HCT116 (cell line): ENCODE measurements at regions not wholly inside any gene's neighbourhood (a gene's known extent, or its start where the extent isn't known, plus 50 kb on each side); places are given as distances from the start of the nearest gene placed in this dataset.

Experiments used
- ATAC-seq: fragments of 200-7000 bp; cut with Tn5 transposase; 2 replicates; pipeline ENCODE4 v1.9.1; 2020; ENCODE audit warnings: mild to moderate bottlenecking, moderate library complexity
- BruUV-seq: library from RNA; stranded (reverse); fragments of 400-500 nt; replicated peaks from 2 replicates; lab custom pipeline; 2021; lab: Mats Ljungman, UMichigan
- CTCF ChIA-PET: fragments of 300-600 bp; sonication (Branson Sonifier 250); formaldehyde crosslinking; loops from one replicate; lab custom pipeline; 2021; ENCODE audit warnings: antibody characterized with exemption; lab: Charles Lee
- POLR2A ChIA-PET: fragments of 300-600, 350-600 bp; sonication (Branson Sonifier 250); formaldehyde crosslinking; loops from one replicate; lab custom pipeline; 2021; ENCODE audit warnings: antibody characterized with exemption; lab: Charles Lee
- RAD21 ChIA-PET, 2 experiments: fragments of 300-600 bp; sonication (Branson Sonifier 250); formaldehyde crosslinking; loops; one replicate each; lab custom pipeline; 2023; ENCODE audit warnings: low total read pairs in 2 of 2; ENCODE audit not compliant: uncharacterized antibody in 2 of 2, unreplicated experiment in 2 of 2, low non-redundant PET in 1 of 2; lab: Charles Lee
- DNase-seq: peaks from one replicate; pipeline ENCODE4 v3.0.0-alpha.2; 2010; ENCODE audit warnings: low read depth, low spot score
- H2AFZ ChIP-seq: fragments of 200-600 bp; shearing (Covaris generic), sonication (generic); 2 replicates; pipeline ENCODE4 v1.6.1; 2017; ENCODE audit warnings: low read depth, mixed run types, mixed read lengths, antibody characterized with exemption, low read length; ENCODE audit not compliant: poor library complexity, severe bottlenecking
- H3K27ac ChIP-seq: 2 replicates; pipeline ENCODE4 v1.5.1; 2012; ENCODE audit warnings: low read depth, low read length
- H3K27me3 ChIP-seq: fragments of 200-600 bp; sonication (generic); 2 replicates; pipeline ENCODE4 v1.6.1; 2016; ENCODE audit warnings: mixed run types, low read length, mixed read lengths; ENCODE audit not compliant: insufficient read depth
- H3K36me3 ChIP-seq, 2 experiments: fragments of 200-500 bp in 1 of 2; fragments of 200-600 bp in 1 of 2; sonication (Bioruptor generic) in 1 of 2; sonication (generic) in 1 of 2; 2 replicates each; pipeline versions ENCODE4 v1.5.1 to v1.6.1; 2014 to 2016; ENCODE audit warnings: low read length in 2 of 2, inconsistent platforms in 1 of 2, mixed read lengths in 1 of 2, mixed run types in 1 of 2; ENCODE audit not compliant: insufficient read depth in 2 of 2, control insufficient read depth in 1 of 2
- H3K4me1 ChIP-seq, 2 experiments: fragments of 200-600 bp in 1 of 2; sonication (generic) in 1 of 2; 2 replicates each; pipeline versions ENCODE4 v1.5.1 to v1.6.1; 2012 to 2017; ENCODE audit warnings: low read length in 2 of 2, inconsistent platforms in 1 of 2, mild to moderate bottlenecking in 1 of 2, mixed read lengths in 1 of 2, mixed run types in 1 of 2, moderate library complexity in 1 of 2; ENCODE audit not compliant: insufficient read depth in 2 of 2, control insufficient read depth in 1 of 2
- H3K4me2 ChIP-seq: fragments of 200-600 bp; sonication (generic); 2 replicates; pipeline ENCODE4 v1.6.1; 2017; ENCODE audit warnings: mixed run types, low read length, mixed read lengths
- H3K4me3 ChIP-seq, 2 experiments: fragments of 200-600 bp in 1 of 2; sonication (generic) in 1 of 2; replicated peaks in 1 of 2; 2 replicates each; pipeline ENCODE4 v1.5.1; 2011 to 2016; ENCODE audit warnings: low read length in 2 of 2, control low read depth in 1 of 2, low read depth in 1 of 2, mild to moderate bottlenecking in 1 of 2, mixed read lengths in 1 of 2, mixed run types in 1 of 2
- H3K79me2 ChIP-seq: fragments of 200-600 bp; sonication (generic); 2 replicates; pipeline ENCODE4 v1.6.1; 2017; ENCODE audit warnings: mild to moderate bottlenecking, mixed run types, low read length, moderate library complexity, mixed read lengths; ENCODE audit not compliant: insufficient read depth
- H3K9ac ChIP-seq: fragments of 200-600 bp; sonication (generic); 2 replicates; pipeline ENCODE4 v1.6.1; 2016; ENCODE audit warnings: low read length, mixed read lengths
- H3K9me2 ChIP-seq: fragments of 200-600 bp; sonication (generic), shearing (Covaris generic); 2 replicates; pipeline ENCODE4 v1.6.1; 2017; ENCODE audit warnings: mixed run types, mild to moderate bottlenecking, moderate library complexity; ENCODE audit not compliant: insufficient read depth
- H3K9me3 ChIP-seq, 2 experiments: fragments of 200-500 bp in 1 of 2; fragments of 200-600 bp in 1 of 2; sonication (Bioruptor generic) in 1 of 2; sonication (generic) in 1 of 2; 2 replicates each; pipeline ENCODE4 v1.6.1; 2014 to 2017; ENCODE audit warnings: low read length in 2 of 2, mixed read lengths in 2 of 2, inconsistent platforms in 1 of 2, low read depth in 1 of 2, mild to moderate bottlenecking in 1 of 2, mixed run types in 1 of 2, moderate library complexity in 1 of 2; ENCODE audit not compliant: control insufficient read depth in 1 of 2, insufficient read depth in 1 of 2
- H4K20me1 ChIP-seq: fragments of 200-600 bp; sonication (generic), shearing (Covaris generic); 2 replicates; pipeline ENCODE4 v1.6.1; 2017; ENCODE audit warnings: mixed run types, mild to moderate bottlenecking, moderate library complexity; ENCODE audit not compliant: insufficient read depth
- ATF3 ChIP-seq: IDR thresholded peaks from 2 replicates; pipeline ENCODE4 v1.6.1; 2012
- CEBPB ChIP-seq: IDR thresholded peaks from 2 replicates; pipeline ENCODE4 v1.6.1; 2012; ENCODE audit warnings: low read depth
- EGR1 ChIP-seq: IDR thresholded peaks from 2 replicates; pipeline ENCODE4 v1.6.1; 2012; ENCODE audit warnings: low read depth
- ELF1 ChIP-seq: IDR thresholded peaks from 2 replicates; pipeline ENCODE4 v1.6.1; 2012; ENCODE audit warnings: low read depth, borderline replicate concordance
- EZH2 ChIP-seq: fragments of 200-600 bp; sonication (generic); IDR thresholded peaks from 2 replicates; pipeline ENCODE4 v1.6.1; 2017; ENCODE audit warnings: antibody characterized with exemption, mixed run types
- EZH2phosphoT487 ChIP-seq: fragments of 200-600 bp; IDR thresholded peaks from 2 replicates; pipeline ENCODE4 v1.6.1; 2018; ENCODE audit warnings: antibody characterized with exemption, borderline replicate concordance
- FOSL1 ChIP-seq: IDR thresholded peaks from 2 replicates; pipeline ENCODE4 v1.6.1; 2012; ENCODE audit warnings: low read depth
- JUND ChIP-seq: IDR thresholded peaks from 2 replicates; pipeline ENCODE4 v1.6.1; 2012
- POLR2A ChIP-seq: IDR thresholded peaks from 2 replicates; pipeline ENCODE4 v1.7.0; 2011; ENCODE audit warnings: borderline replicate concordance; ENCODE audit not compliant: insufficient read depth, insufficient read length; ENCODE audit errors: extremely low read depth
- RAD21 ChIP-seq: IDR thresholded peaks from 2 replicates; pipeline ENCODE4 v1.6.1; 2012; ENCODE audit warnings: low read depth, mild to moderate bottlenecking
- SIN3A ChIP-seq: IDR thresholded peaks from 2 replicates; pipeline ENCODE4 v1.6.1; 2012; ENCODE audit warnings: low read depth
- SP1 ChIP-seq: IDR thresholded peaks from 2 replicates; pipeline ENCODE4 v1.6.1; 2012; ENCODE audit warnings: low read depth
- SRF ChIP-seq: IDR thresholded peaks from 2 replicates; pipeline ENCODE4 v1.6.1; 2012; ENCODE audit warnings: low read depth
- TCF7L2 ChIP-seq: IDR thresholded peaks from 2 replicates; pipeline ENCODE4 v1.7.0; 2011; ENCODE audit warnings: borderline replicate concordance, inconsistent platforms; ENCODE audit not compliant: insufficient read depth, insufficient read length; ENCODE audit errors: extremely low read depth
- YY1 ChIP-seq: IDR thresholded peaks from 2 replicates; pipeline ENCODE4 v1.6.1; 2011; ENCODE audit warnings: low read length, low read depth, moderate library complexity, mild to moderate bottlenecking; ENCODE audit not compliant: insufficient replicate concordance; ENCODE audit errors: extremely low read depth
- ZFX ChIP-seq: fragments of 450-650 bp; IDR thresholded peaks from 2 replicates; pipeline ENCODE4 v1.6.1; 2017
- ZNF274 ChIP-seq: fragments of 200-500 bp; sonication (Bioruptor generic); IDR thresholded peaks from 2 replicates; pipeline ENCODE4 v1.6.1; 2014; ENCODE audit warnings: mild to moderate bottlenecking, low read depth, low read length, inconsistent platforms
- intact Hi-C: fragments of 100-400 bp; cut with micrococcal nuclease; formaldehyde crosslinking; loops from 2 replicates; pipeline ENCODE4 v1.10.0; 2022
- TF ChIP-seq, protein P1 (sequence below): IDR thresholded peaks from 2 replicates; pipeline ENCODE4 v1.6.1; 2012; ENCODE audit warnings: low read depth
- TF ChIP-seq, protein P2 (sequence below): IDR thresholded peaks from 2 replicates; pipeline ENCODE4 v1.6.1; 2011; ENCODE audit warnings: mild to moderate bottlenecking, low read length, moderate library complexity; ENCODE audit not compliant: insufficient replicate concordance; ENCODE audit errors: extremely low read depth

- ATAC-seq (no peak), DNase-seq (no peak)
- no peak overlapping the region for H3K9ac ChIP-seq
- ChIA-PET POLR2A (no interaction called here), CTCF (no interaction called here), RAD21 (no interaction called here)
- no peak overlapping the region for H3K4me2 ChIP-seq
- H4K20me1 ChIP-seq: no peaks in the 10 kb centered on the region; the same call in 1 of the 2 replicates
- H3K36me3 ChIP-seq: no peaks in the 10 kb centered on the region
- H3K9me3 ChIP-seq: no peaks in the 10 kb centered on the region
- no peak overlapping the region for H3K4me3 ChIP-seq
- H3K9me2 ChIP-seq: no peaks in the 10 kb centered on the region
- peaks cover 21% of the 10 kb centered on the region for H3K27me3 ChIP-seq
- TF ChIP-seq SRF (no peak), YY1 (no peak), FOSL1 (no peak), SIN3A (no peak), EGR1 (no peak), POLR2A (no peak), EZH2 (no peak), CEBPB (no peak), JUND (no peak), ZNF274 (no peak), TCF7L2 (no peak), RAD21 (no peak), ELF1 (no peak), ZFX (no peak), SP1 (no peak), EZH2phosphoT487 (no peak), ATF3 (no peak)
- TF ChIP-seq, protein P1, sequence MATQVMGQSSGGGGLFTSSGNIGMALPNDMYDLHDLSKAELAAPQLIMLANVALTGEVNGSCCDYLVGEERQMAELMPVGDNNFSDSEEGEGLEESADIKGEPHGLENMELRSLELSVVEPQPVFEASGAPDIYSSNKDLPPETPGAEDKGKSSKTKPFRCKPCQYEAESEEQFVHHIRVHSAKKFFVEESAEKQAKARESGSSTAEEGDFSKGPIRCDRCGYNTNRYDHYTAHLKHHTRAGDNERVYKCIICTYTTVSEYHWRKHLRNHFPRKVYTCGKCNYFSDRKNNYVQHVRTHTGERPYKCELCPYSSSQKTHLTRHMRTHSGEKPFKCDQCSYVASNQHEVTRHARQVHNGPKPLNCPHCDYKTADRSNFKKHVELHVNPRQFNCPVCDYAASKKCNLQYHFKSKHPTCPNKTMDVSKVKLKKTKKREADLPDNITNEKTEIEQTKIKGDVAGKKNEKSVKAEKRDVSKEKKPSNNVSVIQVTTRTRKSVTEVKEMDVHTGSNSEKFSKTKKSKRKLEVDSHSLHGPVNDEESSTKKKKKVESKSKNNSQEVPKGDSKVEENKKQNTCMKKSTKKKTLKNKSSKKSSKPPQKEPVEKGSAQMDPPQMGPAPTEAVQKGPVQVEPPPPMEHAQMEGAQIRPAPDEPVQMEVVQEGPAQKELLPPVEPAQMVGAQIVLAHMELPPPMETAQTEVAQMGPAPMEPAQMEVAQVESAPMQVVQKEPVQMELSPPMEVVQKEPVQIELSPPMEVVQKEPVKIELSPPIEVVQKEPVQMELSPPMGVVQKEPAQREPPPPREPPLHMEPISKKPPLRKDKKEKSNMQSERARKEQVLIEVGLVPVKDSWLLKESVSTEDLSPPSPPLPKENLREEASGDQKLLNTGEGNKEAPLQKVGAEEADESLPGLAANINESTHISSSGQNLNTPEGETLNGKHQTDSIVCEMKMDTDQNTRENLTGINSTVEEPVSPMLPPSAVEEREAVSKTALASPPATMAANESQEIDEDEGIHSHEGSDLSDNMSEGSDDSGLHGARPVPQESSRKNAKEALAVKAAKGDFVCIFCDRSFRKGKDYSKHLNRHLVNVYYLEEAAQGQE: no peak
- TF ChIP-seq, protein P2, sequence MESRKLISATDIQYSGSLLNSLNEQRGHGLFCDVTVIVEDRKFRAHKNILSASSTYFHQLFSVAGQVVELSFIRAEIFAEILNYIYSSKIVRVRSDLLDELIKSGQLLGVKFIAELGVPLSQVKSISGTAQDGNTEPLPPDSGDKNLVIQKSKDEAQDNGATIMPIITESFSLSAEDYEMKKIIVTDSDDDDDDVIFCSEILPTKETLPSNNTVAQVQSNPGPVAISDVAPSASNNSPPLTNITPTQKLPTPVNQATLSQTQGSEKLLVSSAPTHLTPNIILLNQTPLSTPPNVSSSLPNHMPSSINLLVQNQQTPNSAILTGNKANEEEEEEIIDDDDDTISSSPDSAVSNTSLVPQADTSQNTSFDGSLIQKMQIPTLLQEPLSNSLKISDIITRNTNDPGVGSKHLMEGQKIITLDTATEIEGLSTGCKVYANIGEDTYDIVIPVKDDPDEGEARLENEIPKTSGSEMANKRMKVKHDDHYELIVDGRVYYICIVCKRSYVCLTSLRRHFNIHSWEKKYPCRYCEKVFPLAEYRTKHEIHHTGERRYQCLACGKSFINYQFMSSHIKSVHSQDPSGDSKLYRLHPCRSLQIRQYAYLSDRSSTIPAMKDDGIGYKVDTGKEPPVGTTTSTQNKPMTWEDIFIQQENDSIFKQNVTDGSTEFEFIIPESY: no peak
- intact Hi-C loops: no loop called here
- no peak overlapping the region for H2AFZ ChIP-seq
- BruUV-seq: no TSS peak
- H3K79me2 ChIP-seq: no peaks in the 10 kb centered on the region
- no peaks in the 10 kb centered on the region for H3K4me1 ChIP-seq
- H3K27ac ChIP-seq: no peak overlapping the region
Measured at GRCh38 chr9:100869326-100869725, 159.2 kb upstream of the PLPPR1 start.
